Calu3 (cell line): ENCODE measurements at regions not wholly inside any gene's neighbourhood (a gene's known extent, or its start where the extent isn't known, plus 50 kb on each side); places are given as distances from the start of the nearest gene placed in this dataset.

Source experiments
- BruUV-seq: library from RNA; stranded (reverse); fragments of 400-500 nt; replicated peaks from 2 replicates; lab custom pipeline; 2021; lab: Mats Ljungman, UMichigan
- CTCF ChIA-PET: fragments of 300-600 bp; sonication (Branson Sonifier 250); formaldehyde crosslinking; loops from one replicate; lab custom pipeline; 2022; ENCODE audit warnings: antibody characterized with exemption; lab: Charles Lee
- DNase-seq: peaks from one replicate; pipeline ENCODE4 v3.0.0; 2022
- H3K27ac Mint-ChIP-seq: one replicate; pipeline ENCODE4 v1.8.0; 2022; ENCODE audit warnings: mixed read lengths; ENCODE audit not compliant: unreplicated experiment
- H3K27me3 Mint-ChIP-seq: one replicate; pipeline ENCODE4 v1.8.0; 2022; ENCODE audit warnings: mixed read lengths; ENCODE audit not compliant: unreplicated experiment
- H3K36me3 Mint-ChIP-seq: one replicate; pipeline ENCODE4 v1.8.0; 2022; ENCODE audit warnings: mild to moderate bottlenecking, moderate library complexity, mixed read lengths; ENCODE audit not compliant: insufficient read depth, unreplicated experiment
- H3K4me1 Mint-ChIP-seq: one replicate; pipeline ENCODE4 v1.8.0; 2022; ENCODE audit warnings: mild to moderate bottlenecking, low read depth, mixed read lengths; ENCODE audit not compliant: unreplicated experiment
- H3K4me3 Mint-ChIP-seq: one replicate; pipeline ENCODE4 v1.8.0; 2022; ENCODE audit warnings: mild to moderate bottlenecking, low read depth, moderate library complexity, mixed read lengths; ENCODE audit not compliant: unreplicated experiment
- H3K9me3 Mint-ChIP-seq: one replicate; pipeline ENCODE4 v1.8.0; 2022; ENCODE audit warnings: low read depth, mixed read lengths; ENCODE audit not compliant: unreplicated experiment
- CTCF ChIP-seq: fragments of 200-600 bp; IDR thresholded peaks from one replicate; pipeline ENCODE4 v1.8.0; 2022; ENCODE audit warnings: antibody characterized with exemption; ENCODE audit not compliant: unreplicated experiment
- intact Hi-C: fragments of 100-400 bp; cut with micrococcal nuclease; formaldehyde crosslinking; loops from one replicate; pipeline ENCODE4 v1.10.0; 2022; ENCODE audit not compliant: unreplicated experiment

GRCh38 chr2:193502363-193503035 is 1307.8 kb upstream of the TMEFF2 start:
- H3K27ac Mint-ChIP-seq: no peak overlapping the region
- intact Hi-C loops: no loop called here
- BruUV-seq: no TSS peak
- no peaks in the 10 kb centered on the region for H3K36me3 Mint-ChIP-seq
- no peak for TF ChIP-seq CTCF
- peaks cover 3% of the 10 kb centered on the region for H3K9me3 Mint-ChIP-seq
- H3K4me3 Mint-ChIP-seq: no peak overlapping the region
- CTCF ChIA-PET: no interaction called here
- DNase-seq: no peak
- H3K27me3 Mint-ChIP-seq: no peaks in the 10 kb centered on the region
- H3K4me1 Mint-ChIP-seq: no peaks in the 10 kb centered on the region

DNA sequence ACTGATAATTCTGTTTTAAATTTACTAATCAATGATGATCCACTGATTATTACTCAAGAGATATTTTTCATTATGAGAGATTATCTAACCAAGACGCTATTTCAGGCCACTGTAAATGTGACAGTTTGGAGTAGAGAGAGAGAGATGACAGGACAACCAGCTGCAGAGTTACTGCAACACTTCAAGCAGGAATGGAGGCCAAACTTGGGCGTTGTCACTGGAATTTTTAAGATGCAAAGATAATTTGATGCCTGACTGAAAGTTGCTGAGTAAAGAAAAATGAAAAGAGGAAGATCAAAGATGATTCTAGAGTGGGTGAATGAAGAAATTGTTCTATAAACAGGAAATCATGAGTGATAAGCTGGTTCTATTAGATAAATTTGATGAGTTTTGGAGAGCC is 1302.1 kb upstream of the TMEFF2 start:
- peaks cover 3% of the 10 kb centered on the region for H3K9me3 Mint-ChIP-seq
- DNase-seq: no peak
- no TSS peak for BruUV-seq
- no peak overlapping the region for H3K4me3 Mint-ChIP-seq
- H3K27me3 Mint-ChIP-seq: no peaks in the 10 kb centered on the region
- TF ChIP-seq CTCF: no peak
- H3K27ac Mint-ChIP-seq: no peak overlapping the region
- intact Hi-C loops: no loop called here
- CTCF ChIA-PET: no interaction called here
- H3K4me1 Mint-ChIP-seq: no peaks in the 10 kb centered on the region
- H3K36me3 Mint-ChIP-seq: no peaks in the 10 kb centered on the region

DNA sequence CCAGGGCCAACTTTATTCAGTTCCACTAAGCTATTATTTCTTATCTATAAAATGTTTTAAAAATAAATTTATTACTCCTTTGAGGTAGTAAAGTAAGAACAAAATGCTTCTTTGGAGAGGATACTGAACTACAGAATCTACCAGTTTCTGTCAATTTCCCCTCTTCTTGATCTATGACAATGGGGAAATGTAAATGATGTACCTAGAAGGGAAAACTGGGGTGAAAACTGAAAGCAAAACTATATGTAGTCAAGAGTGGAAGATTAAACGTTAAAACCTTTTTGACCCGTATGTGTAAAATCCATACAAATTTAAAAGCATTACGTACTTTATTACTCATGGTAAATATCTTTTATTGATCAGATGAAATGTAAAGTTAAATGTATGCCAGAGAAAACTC is 1287.8 kb upstream of the TMEFF2 start:
- no peak overlapping the region for H3K27ac Mint-ChIP-seq

GRCh38 chr2:193480187-193480586 is 1285.5 kb upstream of the TMEFF2 start:
- no peaks in the 10 kb centered on the region for H3K4me1 Mint-ChIP-seq
- BruUV-seq: no TSS peak
- H3K4me3 Mint-ChIP-seq: no peak overlapping the region
- H3K36me3 Mint-ChIP-seq: no peaks in the 10 kb centered on the region
- intact Hi-C loops: no loop called here
- no peaks in the 10 kb centered on the region for H3K27me3 Mint-ChIP-seq
- no peak for TF ChIP-seq CTCF
- H3K27ac Mint-ChIP-seq: no peak overlapping the region
- DNase-seq: no peak
- CTCF ChIA-PET: no interaction called here
- no peaks in the 10 kb centered on the region for H3K9me3 Mint-ChIP-seq

More for the DNA sequence above, 1287.8 kb upstream of the TMEFF2 start:
- no TSS peak for BruUV-seq
- Mint-ChIP-seq H3K36me3 (no peaks in the 10 kb centered on the region), H3K27me3 (no peaks in the 10 kb centered on the region), H3K4me1 (no peaks in the 10 kb centered on the region), H3K4me3 (no peak overlapping the region), H3K9me3 (no peaks in the 10 kb centered on the region)
- CTCF ChIA-PET: no interaction called here
- TF ChIP-seq CTCF: no peak
- DNase-seq: no peak
- intact Hi-C loops: no loop called here
